ENCODE measurements at regions not wholly inside any gene's neighbourhood (a gene's known extent, or its start where the extent isn't known, plus 50 kb on each side); places are given as distances from the start of the nearest gene placed in this dataset.

GRCh38 chr7:4523219-4523618 lies 158.9 kb upstream of the FOXK1 start:
- TF ChIP-seq EZH2 (IDR thresholded peaks at IDR 0.05) (no peak), CTCF (IDR thresholded peaks at IDR 0.05) (no peak)
